ENCODE measurements at regions not wholly inside any gene's neighbourhood (a gene's known extent, or its start where the extent isn't known, plus 50 kb on each side); places are given as distances from the start of the nearest gene placed in this dataset.

- no TSS peak for BruUV-seq (replicated peaks)
- no peaks in the 10 kb centered on the region for H3K4me1 ChIP-seq (ENCODE audit: insufficient read depth, low read length, poor library complexity, severe bottlenecking)
- no peaks in the 10 kb centered on the region for H4K20me1 ChIP-seq (ENCODE audit: insufficient read depth, low read length)
- CTCF ChIA-PET (ENCODE audit: unreplicated experiment), result no interaction called here
- no peak overlapping the region for H3K4me2 ChIP-seq (ENCODE audit: low read length)
- no peak for TF ChIP-seq CTCF (conservative IDR thresholded peaks at IDR 0.05; ENCODE audit: low read length)
- TF ChIP-seq EZH2phosphoT487 (IDR thresholded peaks at IDR 0.05; ENCODE audit: borderline replicate concordance, low read depth, low read length), result no peak
- H3K36me3 ChIP-seq (ENCODE audit: insufficient read depth, low read length), result no peaks in the 10 kb centered on the region
- no peak for DNase-seq (ENCODE audit: low spot score)
- intact Hi-C loops (cut with micrococcal nuclease; ENCODE audit: unreplicated experiment), result no loop called here
- H3K9me2 ChIP-seq (ENCODE audit: insufficient read depth, low read length), result no peaks in the 10 kb centered on the region
- H3K79me2 ChIP-seq (ENCODE audit: insufficient read depth, low read depth, low read length), result no peaks in the 10 kb centered on the region
- H2AFZ ChIP-seq (ENCODE audit: low read length), result no peak overlapping the region
- no peak overlapping the region for H3K4me3 ChIP-seq (ENCODE audit: low read depth, low read length, poor library complexity, severe bottlenecking)
- no peak overlapping the region for H3K27ac ChIP-seq (ENCODE audit: low read depth, low read length, poor library complexity, severe bottlenecking)
- no peaks in the 10 kb centered on the region for H3K9me3 ChIP-seq (ENCODE audit: low read length)
- POLR2A ChIA-PET, result interaction anchor here (0.7 kb wide), 1 partner anchor 166 kb away, joined by 3 read pairs; no protein-coding TSS in a partner anchor
These were observed 200.5 kb upstream of the RREB1 start for GRCh38 chr6:6907286-6907685.

GRCh38 chr6:6908121-6908520 is 199.6 kb upstream of the RREB1 start:
- no peaks in the 10 kb centered on the region for H3K9me3 ChIP-seq (ENCODE audit: low read length)
- no peak for DNase-seq (ENCODE audit: low spot score)
- H3K36me3 ChIP-seq (ENCODE audit: insufficient read depth, low read length), result no peaks in the 10 kb centered on the region
- intact Hi-C loops (cut with micrococcal nuclease; ENCODE audit: unreplicated experiment), result no loop called here
- H2AFZ ChIP-seq (ENCODE audit: low read length), result no peak overlapping the region
- no peak for TF ChIP-seq EZH2phosphoT487 (IDR thresholded peaks at IDR 0.05; ENCODE audit: borderline replicate concordance, low read depth, low read length)
- no peak for TF ChIP-seq CTCF (conservative IDR thresholded peaks at IDR 0.05; ENCODE audit: low read length)
- ChIA-PET POLR2A (interaction anchor here (0.7 kb wide), 1 partner anchor 165 kb away, joined by 3 read pairs; no protein-coding TSS in a partner anchor), CTCF (ENCODE audit: unreplicated experiment) (no interaction called here)
- BruUV-seq (replicated peaks), result no TSS peak
- H4K20me1 ChIP-seq (ENCODE audit: insufficient read depth, low read length), result no peaks in the 10 kb centered on the region
- H3K4me3 ChIP-seq (ENCODE audit: low read depth, low read length, poor library complexity, severe bottlenecking), result no peak overlapping the region
- H3K9me2 ChIP-seq (ENCODE audit: insufficient read depth, low read length), result no peaks in the 10 kb centered on the region
- H3K27ac ChIP-seq (ENCODE audit: low read depth, low read length, poor library complexity, severe bottlenecking), result no peak overlapping the region
- no peaks in the 10 kb centered on the region for H3K4me1 ChIP-seq (ENCODE audit: insufficient read depth, low read length, poor library complexity, severe bottlenecking)
- no peak overlapping the region for H3K4me2 ChIP-seq (ENCODE audit: low read length)
- H3K79me2 ChIP-seq (ENCODE audit: insufficient read depth, low read depth, low read length), result no peaks in the 10 kb centered on the region

- DNase-seq (ENCODE audit: low spot score), result no peak
- Histone ChIP-seq H4K20me1 (ENCODE audit: insufficient read depth, low read length) (no peaks in the 10 kb centered on the region), H3K4me1 (ENCODE audit: insufficient read depth, low read length, poor library complexity, severe bottlenecking) (no peaks in the 10 kb centered on the region), H3K79me2 (ENCODE audit: insufficient read depth, low read depth, low read length) (no peaks in the 10 kb centered on the region), H3K9me3 (ENCODE audit: low read length) (no peaks in the 10 kb centered on the region), H3K36me3 (ENCODE audit: insufficient read depth, low read length) (no peaks in the 10 kb centered on the region), H3K4me2 (ENCODE audit: low read length) (no peak overlapping the region), H3K4me3 (ENCODE audit: low read depth, low read length, poor library complexity, severe bottlenecking) (no peak overlapping the region), H3K27ac (ENCODE audit: low read depth, low read length, poor library complexity, severe bottlenecking) (no peak overlapping the region), H2AFZ (ENCODE audit: low read length) (no peak overlapping the region), H3K9me2 (ENCODE audit: insufficient read depth, low read length) (no peaks in the 10 kb centered on the region)
- intact Hi-C loops (cut with micrococcal nuclease; ENCODE audit: unreplicated experiment), result no loop called here
- ChIA-PET POLR2A (no interaction called here), CTCF (ENCODE audit: unreplicated experiment) (no interaction called here)
- TF ChIP-seq EZH2phosphoT487 (IDR thresholded peaks at IDR 0.05; ENCODE audit: borderline replicate concordance, low read depth, low read length) (no peak), CTCF (conservative IDR thresholded peaks at IDR 0.05; ENCODE audit: low read length) (no peak)
- no TSS peak for BruUV-seq (replicated peaks)
These were observed 198.7 kb upstream of the RREB1 start for GRCh38 chr6:6909111-6909510.
